ENCODE measurements at regions not wholly inside any gene's neighbourhood (a gene's known extent, or its start where the extent isn't known, plus 50 kb on each side); places are given as distances from the start of the nearest gene placed in this dataset.

- no peak for TF ChIP-seq CTCF (IDR thresholded peaks at IDR 0.05)
- Mint-ChIP-seq H3K36me3 (ENCODE audit: unreplicated experiment) (no peaks in the 10 kb centered on the region), H3K4me1 (ENCODE audit: unreplicated experiment) (no peaks in the 10 kb centered on the region), H3K27me3 (ENCODE audit: unreplicated experiment) (no peaks in the 10 kb centered on the region), H3K4me3 (ENCODE audit: unreplicated experiment) (no peak overlapping the region), H3K27ac (ENCODE audit: unreplicated experiment) (no peak overlapping the region), H3K9me3 (ENCODE audit: unreplicated experiment) (peaks cover 4% of the 10 kb centered on the region)
- DNase-seq (ENCODE audit: extremely low spot score, unreplicated experiment): no peak
Measured at GRCh38 chr4:104727643-104728042, 232.9 kb upstream of the CXXC4 start.

DNA sequence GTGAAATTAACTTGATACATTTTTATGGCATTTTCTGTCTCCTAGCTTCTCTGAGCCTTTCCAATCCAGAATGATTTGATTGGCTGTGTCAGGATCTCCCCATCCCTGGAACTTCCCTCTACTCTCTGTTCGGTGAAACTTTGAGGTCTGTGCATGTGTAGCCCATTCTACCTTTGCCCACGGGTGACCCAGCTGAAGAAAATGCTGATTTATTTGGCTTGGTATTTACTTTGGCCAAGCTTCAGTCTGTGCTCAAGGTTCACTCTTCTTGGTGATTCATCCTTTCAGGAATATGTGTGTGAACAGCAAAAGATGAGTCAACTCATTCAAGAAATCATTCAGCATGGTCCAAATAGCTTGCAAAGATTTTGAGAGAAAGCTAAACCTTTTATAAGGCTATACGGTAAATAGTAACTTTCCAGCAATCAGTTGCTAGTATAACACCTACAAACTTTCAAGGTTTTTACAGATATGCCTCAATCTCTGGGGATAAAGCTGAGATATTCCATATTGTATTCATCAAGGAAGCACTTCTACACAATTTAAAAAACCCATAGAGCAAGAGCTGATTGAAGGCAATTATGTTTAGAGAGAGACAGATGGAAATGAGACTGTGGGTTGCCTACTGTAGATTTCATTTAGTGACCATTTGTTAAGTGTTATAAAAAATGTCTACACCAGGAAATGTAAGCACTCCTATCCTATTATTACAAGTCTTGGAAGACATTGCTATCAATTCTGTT, 233.9 kb upstream of the CXXC4 start:
- H3K36me3 Mint-ChIP-seq (ENCODE audit: unreplicated experiment): no peaks in the 10 kb centered on the region
- no peak for TF ChIP-seq CTCF (IDR thresholded peaks at IDR 0.05)
- H3K27me3 Mint-ChIP-seq (ENCODE audit: unreplicated experiment): no peaks in the 10 kb centered on the region
- no peak overlapping the region for H3K27ac Mint-ChIP-seq (ENCODE audit: unreplicated experiment)
- DNase-seq (ENCODE audit: extremely low spot score, unreplicated experiment): no peak
- no peak overlapping the region for H3K4me3 Mint-ChIP-seq (ENCODE audit: unreplicated experiment)
- peaks cover 4% of the 10 kb centered on the region for H3K9me3 Mint-ChIP-seq (ENCODE audit: unreplicated experiment)
- no peaks in the 10 kb centered on the region for H3K4me1 Mint-ChIP-seq (ENCODE audit: unreplicated experiment)

GRCh38 chr4:104732766-104733165, 238.1 kb upstream of the CXXC4 start:
- TF ChIP-seq CTCF (IDR thresholded peaks at IDR 0.05): no peak
- Mint-ChIP-seq H3K36me3 (ENCODE audit: unreplicated experiment) (no peaks in the 10 kb centered on the region), H3K4me1 (ENCODE audit: unreplicated experiment) (no peaks in the 10 kb centered on the region), H3K27me3 (ENCODE audit: unreplicated experiment) (no peaks in the 10 kb centered on the region), H3K4me3 (ENCODE audit: unreplicated experiment) (no peak overlapping the region), H3K9me3 (ENCODE audit: unreplicated experiment) (peaks cover 4% of the 10 kb centered on the region), H3K27ac (ENCODE audit: unreplicated experiment) (no peak overlapping the region)
- DNase-seq (ENCODE audit: extremely low spot score, unreplicated experiment): no peak

- Mint-ChIP-seq H3K27ac (ENCODE audit: unreplicated experiment) (no peak overlapping the region), H3K36me3 (ENCODE audit: unreplicated experiment) (no peaks in the 10 kb centered on the region), H3K27me3 (ENCODE audit: unreplicated experiment) (no peaks in the 10 kb centered on the region), H3K4me3 (ENCODE audit: unreplicated experiment) (no peak overlapping the region), H3K9me3 (ENCODE audit: unreplicated experiment) (no peaks in the 10 kb centered on the region), H3K4me1 (ENCODE audit: unreplicated experiment) (no peaks in the 10 kb centered on the region)
- TF ChIP-seq CTCF (IDR thresholded peaks at IDR 0.05): no peak
- no peak for DNase-seq (ENCODE audit: extremely low spot score, unreplicated experiment)
Measured at GRCh38 chr4:104735174-104735573, 240.5 kb upstream of the CXXC4 start.

- H3K4me1 Mint-ChIP-seq (ENCODE audit: unreplicated experiment): no peaks in the 10 kb centered on the region
- TF ChIP-seq CTCF (IDR thresholded peaks at IDR 0.05): no peak
- no peaks in the 10 kb centered on the region for H3K27me3 Mint-ChIP-seq (ENCODE audit: unreplicated experiment)
- H3K36me3 Mint-ChIP-seq (ENCODE audit: unreplicated experiment): no peaks in the 10 kb centered on the region
- no peaks in the 10 kb centered on the region for H3K9me3 Mint-ChIP-seq (ENCODE audit: unreplicated experiment)
- no peak overlapping the region for H3K4me3 Mint-ChIP-seq (ENCODE audit: unreplicated experiment)
- no peak for DNase-seq (ENCODE audit: extremely low spot score, unreplicated experiment)
- no peak overlapping the region for H3K27ac Mint-ChIP-seq (ENCODE audit: unreplicated experiment)
Measured at GRCh38 chr4:104740161-104740560, 245.5 kb upstream of the CXXC4 start.
